HFFc6 (cell line): ENCODE measurements at regions not wholly inside any gene's neighbourhood (a gene's known extent, or its start where the extent isn't known, plus 50 kb on each side); places are given as distances from the start of the nearest gene placed in this dataset.

Source experiments
- DNase-seq: peaks from one replicate; pipeline ENCODE4 v3.0.0-alpha.2; 2018
- H3K27ac Mint-ChIP-seq: 2 replicates; pipeline ENCODE4 v1.8.0; 2020; ENCODE audit warnings: mild to moderate bottlenecking, mixed read lengths
- H3K27me3 Mint-ChIP-seq: 2 replicates; pipeline ENCODE4 v1.8.0; 2021; ENCODE audit warnings: mild to moderate bottlenecking, moderate library complexity, mixed read lengths; ENCODE audit not compliant: insufficient read depth
- H3K36me3 Mint-ChIP-seq: 2 replicates; pipeline ENCODE4 v1.8.0; 2021; ENCODE audit warnings: low read depth, mixed read lengths
- H3K4me1 Mint-ChIP-seq: 2 replicates; pipeline ENCODE4 v1.8.0; 2020; ENCODE audit warnings: low read depth, mixed read lengths
- H3K4me3 Mint-ChIP-seq: 2 replicates; pipeline ENCODE4 v1.8.0; 2020; ENCODE audit warnings: mild to moderate bottlenecking, moderate library complexity, mixed read lengths
- H3K9me3 Mint-ChIP-seq: 2 replicates; pipeline ENCODE4 v1.8.0; 2020; ENCODE audit warnings: mild to moderate bottlenecking, mixed read lengths
- CTCF ChIP-seq: fragments of 200-600 bp; sonication (generic); IDR thresholded peaks from 2 replicates; pipeline ENCODE4 v1.5.0; 2021; ENCODE audit warnings: antibody characterized with exemption, mild to moderate bottlenecking

- no peak for TF ChIP-seq CTCF
- peak overlapping the region; percentile 41; the same call in 1 of the 2 replicates for H3K27ac Mint-ChIP-seq
- H3K4me1 Mint-ChIP-seq: peaks cover 22% of the 10 kb centered on the region
- no peaks in the 10 kb centered on the region for H3K9me3 Mint-ChIP-seq
- peaks cover 7% of the 10 kb centered on the region for H3K27me3 Mint-ChIP-seq
- H3K4me3 Mint-ChIP-seq: peak overlapping the region; percentile 84
- H3K36me3 Mint-ChIP-seq: no peaks in the 10 kb centered on the region
- peak; percentile 61 for DNase-seq
These were observed 86.4 kb downstream of the NOG start for GRCh38 chr17:56679777-56680422.

- peak overlapping the region; percentile 41; the same call in 1 of the 2 replicates for H3K27ac Mint-ChIP-seq
These were observed 87.2 kb downstream of the NOG start for GRCh38 chr17:56680676-56681075.

GRCh38 chr17:56681561-56682266 lies 88.2 kb downstream of the NOG start:
- Mint-ChIP-seq H3K4me3 (no peak overlapping the region), H3K36me3 (peaks cover 6% of the 10 kb centered on the region; the same call in 1 of the 2 replicates), H3K9me3 (no peaks in the 10 kb centered on the region), H3K27ac (no peak overlapping the region), H3K4me1 (peaks cover 25% of the 10 kb centered on the region), H3K27me3 (peaks cover 2% of the 10 kb centered on the region)
- TF ChIP-seq CTCF: no peak
- peak; percentile 85 for DNase-seq

More at GRCh38 chr17:56680676-56681075, 87.2 kb downstream of the NOG start:
- H3K36me3 Mint-ChIP-seq: no peaks in the 10 kb centered on the region
- H3K4me1 Mint-ChIP-seq: peaks cover 28% of the 10 kb centered on the region
- H3K4me3 Mint-ChIP-seq: peak overlapping the region; percentile 33; the same call in 1 of the 2 replicates
- no peak for DNase-seq
- peaks cover 2% of the 10 kb centered on the region for H3K27me3 Mint-ChIP-seq
- TF ChIP-seq CTCF: no peak
- H3K9me3 Mint-ChIP-seq: no peaks in the 10 kb centered on the region

GRCh38 chr17:56688151-56688550 lies 94.7 kb downstream of the NOG start:
- Mint-ChIP-seq H3K27me3 (peaks cover 2% of the 10 kb centered on the region; the same call in 1 of the 2 replicates), H3K27ac (no peak overlapping the region), H3K4me3 (no peak overlapping the region), H3K36me3 (peaks cover 14% of the 10 kb centered on the region; the same call in 1 of the 2 replicates), H3K4me1 (peaks cover 13% of the 10 kb centered on the region; the same call in 1 of the 2 replicates), H3K9me3 (peaks cover 8% of the 10 kb centered on the region; the same call in 1 of the 2 replicates)
- no peak for DNase-seq
- TF ChIP-seq CTCF: no peak

GRCh38 chr17:56690441-56691291 lies 97.2 kb downstream of the NOG start:
- Mint-ChIP-seq H3K27me3 (peaks cover 2% of the 10 kb centered on the region; the same call in 1 of the 2 replicates), H3K27ac (no peak overlapping the region), H3K4me1 (peaks cover 18% of the 10 kb centered on the region), H3K4me3 (no peak overlapping the region), H3K36me3 (peaks cover 18% of the 10 kb centered on the region), H3K9me3 (peaks cover 8% of the 10 kb centered on the region; the same call in 1 of the 2 replicates)
- no peak for TF ChIP-seq CTCF
- no peak for DNase-seq
